GM10248 (cell line): ENCODE measurements at regions not wholly inside any gene's neighbourhood (a gene's known extent, or its start where the extent isn't known, plus 50 kb on each side); places are given as distances from the start of the nearest gene placed in this dataset.
A peak's percentile ranks its signal among the peaks of the same experiment; 100 is the strongest.

Source experiments
- CTCF ChIA-PET: fragments of 300-600 bp; sonication (Branson Sonifier 250); formaldehyde crosslinking; extraction: SDS; loops from one replicate; lab custom pipeline; 2021; ENCODE audit warnings: antibody characterized with exemption; lab: Yijun Ruan, JAX
- POLR2A ChIA-PET: fragments of 350-650 bp; sonication (Branson Sonifier 250); formaldehyde crosslinking; extraction: SDS; loops from one replicate; lab custom pipeline; 2020; ENCODE audit warnings: antibody characterized with exemption; lab: Yijun Ruan, JAX
- DNase-seq: peaks from one replicate; pipeline ENCODE4 v3.0.0; 2012; ENCODE audit errors: extremely low spot score
- TF ChIP-seq, protein P1 (sequence below): IDR thresholded peaks from 2 replicates; pipeline ENCODE4 v1.5.1; 2012; ENCODE audit warnings: mild to moderate bottlenecking, low read depth; ENCODE audit errors: extremely low read depth, missing control alignments, control extremely low read depth

DNA sequence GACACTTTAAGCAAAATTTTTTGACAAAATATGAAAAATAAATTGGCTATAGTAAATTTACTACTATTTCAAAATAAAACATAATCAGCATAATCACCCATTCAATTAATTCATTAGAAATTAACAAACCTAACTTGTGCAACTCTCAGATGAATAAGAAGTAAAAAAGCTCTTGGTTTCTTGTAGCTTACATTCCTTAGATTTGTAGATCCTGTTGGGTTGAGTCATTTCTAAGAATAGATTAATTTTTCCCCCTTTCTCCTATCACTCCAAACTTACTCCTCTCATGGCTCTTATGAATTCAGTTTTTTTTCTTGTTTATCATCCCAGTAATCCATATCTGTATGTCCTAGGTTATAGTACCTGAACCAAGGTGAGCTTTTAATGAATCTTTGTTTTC lies 230.9 kb upstream of the LRIG3 start:
- no peak for DNase-seq
- TF ChIP-seq, protein P1, sequence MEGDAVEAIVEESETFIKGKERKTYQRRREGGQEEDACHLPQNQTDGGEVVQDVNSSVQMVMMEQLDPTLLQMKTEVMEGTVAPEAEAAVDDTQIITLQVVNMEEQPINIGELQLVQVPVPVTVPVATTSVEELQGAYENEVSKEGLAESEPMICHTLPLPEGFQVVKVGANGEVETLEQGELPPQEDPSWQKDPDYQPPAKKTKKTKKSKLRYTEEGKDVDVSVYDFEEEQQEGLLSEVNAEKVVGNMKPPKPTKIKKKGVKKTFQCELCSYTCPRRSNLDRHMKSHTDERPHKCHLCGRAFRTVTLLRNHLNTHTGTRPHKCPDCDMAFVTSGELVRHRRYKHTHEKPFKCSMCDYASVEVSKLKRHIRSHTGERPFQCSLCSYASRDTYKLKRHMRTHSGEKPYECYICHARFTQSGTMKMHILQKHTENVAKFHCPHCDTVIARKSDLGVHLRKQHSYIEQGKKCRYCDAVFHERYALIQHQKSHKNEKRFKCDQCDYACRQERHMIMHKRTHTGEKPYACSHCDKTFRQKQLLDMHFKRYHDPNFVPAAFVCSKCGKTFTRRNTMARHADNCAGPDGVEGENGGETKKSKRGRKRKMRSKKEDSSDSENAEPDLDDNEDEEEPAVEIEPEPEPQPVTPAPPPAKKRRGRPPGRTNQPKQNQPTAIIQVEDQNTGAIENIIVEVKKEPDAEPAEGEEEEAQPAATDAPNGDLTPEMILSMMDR = no peak
- ChIA-PET POLR2A (no interaction called here), CTCF (interaction anchor here (0.7 to 4.2 kb wide), 9 partner anchors 7 to 1168 kb away, joined by 3 to 54 read pairs (median 6); no protein-coding TSS in a partner anchor)

DNA sequence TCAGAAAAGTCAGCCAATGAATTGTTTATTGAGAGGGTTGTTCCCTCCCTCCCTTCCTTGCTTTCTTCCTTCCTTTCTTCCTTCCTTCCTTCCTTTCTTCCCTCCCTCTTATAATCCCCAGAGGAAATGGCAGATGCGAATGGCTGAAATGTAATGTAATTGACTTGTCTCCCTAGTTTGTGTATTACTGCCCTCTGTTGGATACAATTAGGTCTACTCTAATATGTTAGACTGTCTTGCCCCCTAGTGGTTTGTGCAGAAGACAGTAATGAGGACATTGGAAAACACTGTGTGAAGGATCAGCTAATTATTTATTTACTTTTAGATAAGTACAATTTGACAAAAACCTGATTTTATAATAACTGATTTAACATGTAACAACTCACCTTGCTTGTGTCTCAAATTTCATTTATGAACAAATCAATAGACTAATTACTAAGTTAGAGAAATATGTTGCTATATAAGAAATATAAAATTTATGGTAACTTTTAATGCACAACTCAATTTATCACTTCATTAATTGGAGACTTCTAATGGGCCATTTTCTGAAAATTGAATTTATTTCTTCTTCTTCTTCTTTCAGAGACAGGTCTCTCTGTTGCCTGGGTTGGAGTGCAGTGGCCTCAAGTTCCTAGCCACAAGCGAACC lies 229.8 kb upstream of the LRIG3 start:
- TF ChIP-seq, protein P1 = peak; percentile 98
- DNase-seq = peak; percentile 31
- CTCF ChIA-PET = interaction anchor here (0.6 to 4.2 kb wide), 15 partner anchors 8 to 1167 kb away, joined by 3 to 54 read pairs (median 5); no protein-coding TSS in a partner anchor
- POLR2A ChIA-PET = no interaction called here

DNA sequence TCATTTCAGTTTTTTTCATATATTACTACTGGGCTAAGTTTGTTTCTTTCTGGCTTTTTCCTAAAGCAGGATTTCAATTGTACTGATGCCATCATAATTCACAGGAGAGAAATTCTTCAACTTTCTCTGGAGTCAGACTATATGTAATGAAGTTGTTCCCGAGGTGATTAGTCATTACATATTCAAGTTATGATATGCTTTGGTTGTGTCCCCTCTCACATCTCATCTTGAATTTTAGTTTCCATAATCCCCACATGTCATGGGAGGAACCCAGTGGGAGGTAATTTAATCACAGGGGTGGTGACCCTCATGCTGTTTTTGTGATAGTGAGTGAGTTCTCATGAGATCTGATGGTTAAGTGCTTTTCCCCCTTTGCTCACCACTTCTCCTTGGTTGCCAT lies 227.5 kb upstream of the LRIG3 start:
- DNase-seq = no peak
- ChIA-PET CTCF (no interaction called here), POLR2A (no interaction called here)
- TF ChIP-seq, protein P1 = no peak

DNA sequence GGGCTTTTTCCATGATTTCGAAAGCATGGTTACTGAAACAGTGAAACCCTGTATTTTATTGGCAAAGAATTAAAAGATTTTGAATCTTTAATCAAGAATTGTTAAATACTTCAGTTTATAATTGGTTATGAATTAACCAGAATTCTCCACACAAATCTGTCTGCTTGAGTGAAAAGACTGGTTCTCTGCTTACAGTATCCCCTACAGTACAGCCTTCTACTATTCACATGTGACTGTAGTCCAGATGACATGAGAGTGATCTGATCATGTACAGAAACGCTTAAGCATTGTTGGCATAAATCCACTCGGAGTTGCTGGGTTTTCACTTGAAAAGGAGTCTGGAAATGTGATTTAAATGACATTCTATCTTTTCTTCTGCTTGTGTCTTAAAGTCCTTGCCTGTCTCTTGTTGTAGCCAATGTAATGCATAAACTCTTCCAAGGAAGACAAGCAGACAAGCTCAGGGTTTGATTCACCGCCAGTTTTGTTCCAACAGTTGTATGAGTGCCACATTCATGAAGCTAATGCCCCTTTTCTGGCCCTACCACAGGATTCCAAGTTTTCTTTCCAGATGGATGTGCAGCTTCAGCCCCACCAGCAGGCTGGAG lies 222.0 kb upstream of the LRIG3 start:
- TF ChIP-seq, protein P1 = no peak
- ChIA-PET POLR2A (no interaction called here), CTCF (interaction anchor here (1.3 to 2.0 kb wide), 3 partner anchors 8 to 602 kb away, joined by 4 to 8 read pairs (median 4); no protein-coding TSS in a partner anchor)
- DNase-seq = no peak

DNA sequence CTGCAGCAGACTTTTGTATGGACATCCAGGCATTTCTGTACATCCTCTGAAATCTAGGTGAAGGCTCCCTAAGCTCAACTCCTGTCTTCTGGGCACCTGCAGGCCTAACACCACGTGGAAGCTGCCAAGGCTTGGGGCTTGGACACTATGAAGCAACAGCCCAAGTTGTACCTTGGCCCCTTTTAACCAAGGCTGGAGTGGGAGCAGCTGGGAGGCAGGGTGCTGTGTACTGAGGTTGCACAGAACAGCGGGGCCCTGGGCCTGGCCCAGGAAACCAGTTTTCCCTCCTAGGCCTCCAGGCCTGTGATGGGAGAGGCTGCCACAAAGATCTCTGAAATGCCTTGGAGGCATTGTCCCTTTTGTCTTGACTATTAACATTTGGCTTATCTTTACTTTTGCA lies 214.4 kb upstream of the LRIG3 start:
- POLR2A ChIA-PET = no interaction called here
- TF ChIP-seq, protein P1 = no peak
- no peak for DNase-seq
- CTCF ChIA-PET = interaction anchor here (2.4 kb wide), 1 partner anchor 21 kb away, joined by 7 read pairs; no protein-coding TSS in a partner anchor

DNA sequence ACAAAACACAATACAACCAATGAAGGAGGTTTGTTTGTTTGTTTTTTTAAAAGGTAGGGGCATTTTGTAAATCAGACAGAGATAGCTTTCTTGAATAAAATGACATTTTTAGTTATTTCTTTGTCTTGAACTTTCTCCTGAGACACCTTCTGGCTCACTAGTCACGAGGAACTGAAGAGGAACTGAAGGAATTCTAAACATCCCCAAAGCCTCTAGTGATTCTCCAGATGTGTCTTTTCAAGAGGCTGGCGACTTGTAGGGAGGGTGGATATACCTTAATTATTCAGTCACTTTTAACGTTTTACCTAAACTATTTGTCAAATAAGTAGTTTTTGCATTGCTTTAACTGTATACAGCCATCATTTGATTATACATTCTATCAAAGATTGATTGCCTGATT lies 211.2 kb upstream of the LRIG3 start:
- ChIA-PET POLR2A (no interaction called here), CTCF (no interaction called here)
- DNase-seq = no peak
- TF ChIP-seq, protein P1 = no peak
